ENCODE measurements at regions not wholly inside any gene's neighbourhood (a gene's known extent, or its start where the extent isn't known, plus 50 kb on each side); places are given as distances from the start of the nearest gene placed in this dataset.
"Not testable (repeated sequence)": the region's sequence is repeated elsewhere in the genome, so short reads cannot be mapped to it uniquely, and the experiment has no call there.

- TF ChIP-seq CTCF (conservative IDR thresholded peaks at IDR 0.05), result no peak
- no peak for TF ChIP-seq ZFX (IDR thresholded peaks at IDR 0.05)
- no peak overlapping the region for H3K27ac ChIP-seq
Measured at GRCh38 chr6:112437058-112437457, 89.9 kb downstream of the RFPL4B start.

- no peak overlapping the region for H3K27ac ChIP-seq
- TF ChIP-seq ZFX (IDR thresholded peaks at IDR 0.05), result no peak
- TF ChIP-seq CTCF (conservative IDR thresholded peaks at IDR 0.05), result no peak
Measured at GRCh38 chr6:112439010-112439409, 91.9 kb downstream of the RFPL4B start.

GRCh38 chr6:112439432-112439831 lies 92.3 kb downstream of the RFPL4B start:
- TF ChIP-seq CTCF (conservative IDR thresholded peaks at IDR 0.05), result no peak
- TF ChIP-seq ZFX (IDR thresholded peaks at IDR 0.05), result no peak
- no peak overlapping the region for H3K27ac ChIP-seq

GRCh38 chr6:112441607-112442006 lies 94.5 kb downstream of the RFPL4B start:
- TF ChIP-seq CTCF (conservative IDR thresholded peaks at IDR 0.05) (no peak), ZFX (IDR thresholded peaks at IDR 0.05) (no peak)
- no peak overlapping the region for H3K27ac ChIP-seq

- H3K27ac ChIP-seq, result no peak overlapping the region
- TF ChIP-seq CTCF (conservative IDR thresholded peaks at IDR 0.05) (no peak), ZFX (IDR thresholded peaks at IDR 0.05) (no peak)
Measured at GRCh38 chr6:112443179-112444065, 96.3 kb downstream of the RFPL4B start.

- not testable (repeated sequence) for H3K27ac ChIP-seq
Measured at GRCh38 chr6:112448786-112449185, 101.7 kb downstream of the RFPL4B start.

- TF ChIP-seq CTCF (conservative IDR thresholded peaks at IDR 0.05), result no peak
- no peak for TF ChIP-seq ZFX (IDR thresholded peaks at IDR 0.05)
- H3K27ac ChIP-seq, result no peak overlapping the region
Measured at GRCh38 chr6:112450663-112451062, 103.5 kb downstream of the RFPL4B start.

GRCh38 chr6:112457886-112458285 lies 110.8 kb downstream of the RFPL4B start:
- no peak for TF ChIP-seq ZFX (IDR thresholded peaks at IDR 0.05)
- TF ChIP-seq CTCF (conservative IDR thresholded peaks at IDR 0.05), result no peak

More at GRCh38 chr6:112457886-112458285, 110.8 kb downstream of the RFPL4B start:
- no peak overlapping the region for H3K27ac ChIP-seq

Measured in C4-2B (cell line).